ENCODE measurements at regions not wholly inside any gene's neighbourhood (a gene's known extent, or its start where the extent isn't known, plus 50 kb on each side); places are given as distances from the start of the nearest gene placed in this dataset.

DNA sequence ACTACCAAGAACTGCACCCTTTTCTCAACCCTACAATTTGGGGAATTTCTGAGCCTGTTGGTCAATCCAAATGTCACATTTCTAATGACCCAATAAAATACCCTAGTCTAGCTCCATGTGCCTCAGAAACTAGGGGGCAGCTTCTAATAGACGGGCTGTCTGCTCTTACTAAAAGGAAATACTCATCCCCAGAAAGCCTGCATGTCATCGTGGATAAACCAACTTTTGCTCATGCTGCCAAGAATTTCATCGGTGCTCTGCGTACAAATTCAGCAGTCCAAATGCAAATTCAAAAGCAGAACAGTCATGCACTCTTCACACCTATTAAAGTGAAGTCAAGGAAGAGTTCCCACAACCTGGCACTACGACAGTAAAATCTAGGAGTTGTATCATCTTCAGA lies 377.3 kb downstream of the LNPK start:
- TF ChIP-seq SP1 (IDR thresholded peaks at IDR 0.05): no peak
- no peak for TF ChIP-seq RAD21 (IDR thresholded peaks at IDR 0.05)
- no peak for TF ChIP-seq TAF1 (conservative IDR thresholded peaks at IDR 0.05)
- H3K4me1 ChIP-seq (ENCODE audit: control insufficient read depth in 4 of 4, insufficient read depth in 4 of 4, low read length in 3 of 4): peaks cover 0 to 2% (median 0%) of the 10 kb centered on the region in 4 donors
- no peak overlapping the region for H3K27ac ChIP-seq (ENCODE audit: low read depth in 1 of 2, low read length in 2 of 2)
- H3K9ac ChIP-seq (ENCODE audit: low read depth in 1 of 2, low read length in 2 of 2): no peak overlapping the region
- H3K9me3 ChIP-seq (ENCODE audit: control insufficient read depth in 4 of 4, low read length in 3 of 4): peaks cover 0 to 2% (median 0%) of the 10 kb centered on the region in 4 donors
- no peaks in the 10 kb centered on the region for H3K36me3 ChIP-seq (ENCODE audit: control insufficient read depth in 4 of 4, insufficient read depth in 3 of 4, low read depth in 1 of 4, low read length in 3 of 4)
- WGBS: 81% methylated on average over 5 of the region's 5 CpGs
- H3K27me3 ChIP-seq (ENCODE audit: control insufficient read depth in 4 of 4, insufficient read depth in 4 of 4, low read length in 3 of 4): peaks cover 0 to under 1% (median 0%) of the 10 kb centered on the region in 4 donors
- no peak overlapping the region for H3K4me3 ChIP-seq (ENCODE audit: low read depth in 1 of 3, low read length in 3 of 3)
- no peak for DNase-seq (ENCODE audit: low spot score)

DNA sequence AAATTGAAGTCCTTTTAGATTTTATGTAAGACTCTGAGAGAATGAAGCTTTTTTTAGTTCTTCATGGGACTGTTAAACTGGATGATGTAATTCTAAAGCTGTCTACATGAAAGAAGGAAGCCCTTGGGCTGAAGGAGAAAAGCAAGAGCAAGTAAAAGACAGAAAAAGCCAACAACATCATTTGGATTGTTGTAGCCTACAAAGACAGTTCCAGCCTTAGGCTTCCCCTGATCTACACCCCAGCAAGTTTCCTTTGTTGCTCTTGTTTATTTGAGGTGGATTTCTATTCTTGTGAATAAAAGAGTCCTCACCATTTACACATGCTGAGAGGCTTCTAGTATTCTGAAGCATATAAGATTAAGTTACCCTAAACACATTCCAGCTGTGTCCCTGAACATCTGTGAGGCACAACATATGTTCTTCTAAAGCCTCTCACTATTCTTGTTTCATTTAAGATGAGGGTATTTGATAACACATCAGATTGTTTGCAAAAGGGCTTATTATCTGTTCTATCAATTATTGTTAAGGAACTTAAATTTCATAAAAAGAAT lies 377.8 kb downstream of the LNPK start:
- no peak for DNase-seq (ENCODE audit: low spot score)
- H3K9ac ChIP-seq (ENCODE audit: low read depth in 1 of 2, low read length in 2 of 2): no peak overlapping the region
- H3K27ac ChIP-seq (ENCODE audit: low read depth in 1 of 2, low read length in 2 of 2): no peak overlapping the region
- TF ChIP-seq RAD21 (IDR thresholded peaks at IDR 0.05) (no peak), EGR1 (IDR thresholded peaks at IDR 0.05; ENCODE audit: low read depth in 2 of 2) (no peak), FOXA2 (IDR thresholded peaks at IDR 0.05) (no peak), SP1 (IDR thresholded peaks at IDR 0.05) (no peak), HNF4A (conservative IDR thresholded peaks at IDR 0.05) (no peak), YY1 (IDR thresholded peaks at IDR 0.05) (no peak)
- TF ChIP-seq, protein P1, sequence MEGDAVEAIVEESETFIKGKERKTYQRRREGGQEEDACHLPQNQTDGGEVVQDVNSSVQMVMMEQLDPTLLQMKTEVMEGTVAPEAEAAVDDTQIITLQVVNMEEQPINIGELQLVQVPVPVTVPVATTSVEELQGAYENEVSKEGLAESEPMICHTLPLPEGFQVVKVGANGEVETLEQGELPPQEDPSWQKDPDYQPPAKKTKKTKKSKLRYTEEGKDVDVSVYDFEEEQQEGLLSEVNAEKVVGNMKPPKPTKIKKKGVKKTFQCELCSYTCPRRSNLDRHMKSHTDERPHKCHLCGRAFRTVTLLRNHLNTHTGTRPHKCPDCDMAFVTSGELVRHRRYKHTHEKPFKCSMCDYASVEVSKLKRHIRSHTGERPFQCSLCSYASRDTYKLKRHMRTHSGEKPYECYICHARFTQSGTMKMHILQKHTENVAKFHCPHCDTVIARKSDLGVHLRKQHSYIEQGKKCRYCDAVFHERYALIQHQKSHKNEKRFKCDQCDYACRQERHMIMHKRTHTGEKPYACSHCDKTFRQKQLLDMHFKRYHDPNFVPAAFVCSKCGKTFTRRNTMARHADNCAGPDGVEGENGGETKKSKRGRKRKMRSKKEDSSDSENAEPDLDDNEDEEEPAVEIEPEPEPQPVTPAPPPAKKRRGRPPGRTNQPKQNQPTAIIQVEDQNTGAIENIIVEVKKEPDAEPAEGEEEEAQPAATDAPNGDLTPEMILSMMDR (IDR thresholded peaks at IDR 0.05; ENCODE audit: low read depth, low read length, missing input control): no peak
- TF ChIP-seq, protein P2, sequence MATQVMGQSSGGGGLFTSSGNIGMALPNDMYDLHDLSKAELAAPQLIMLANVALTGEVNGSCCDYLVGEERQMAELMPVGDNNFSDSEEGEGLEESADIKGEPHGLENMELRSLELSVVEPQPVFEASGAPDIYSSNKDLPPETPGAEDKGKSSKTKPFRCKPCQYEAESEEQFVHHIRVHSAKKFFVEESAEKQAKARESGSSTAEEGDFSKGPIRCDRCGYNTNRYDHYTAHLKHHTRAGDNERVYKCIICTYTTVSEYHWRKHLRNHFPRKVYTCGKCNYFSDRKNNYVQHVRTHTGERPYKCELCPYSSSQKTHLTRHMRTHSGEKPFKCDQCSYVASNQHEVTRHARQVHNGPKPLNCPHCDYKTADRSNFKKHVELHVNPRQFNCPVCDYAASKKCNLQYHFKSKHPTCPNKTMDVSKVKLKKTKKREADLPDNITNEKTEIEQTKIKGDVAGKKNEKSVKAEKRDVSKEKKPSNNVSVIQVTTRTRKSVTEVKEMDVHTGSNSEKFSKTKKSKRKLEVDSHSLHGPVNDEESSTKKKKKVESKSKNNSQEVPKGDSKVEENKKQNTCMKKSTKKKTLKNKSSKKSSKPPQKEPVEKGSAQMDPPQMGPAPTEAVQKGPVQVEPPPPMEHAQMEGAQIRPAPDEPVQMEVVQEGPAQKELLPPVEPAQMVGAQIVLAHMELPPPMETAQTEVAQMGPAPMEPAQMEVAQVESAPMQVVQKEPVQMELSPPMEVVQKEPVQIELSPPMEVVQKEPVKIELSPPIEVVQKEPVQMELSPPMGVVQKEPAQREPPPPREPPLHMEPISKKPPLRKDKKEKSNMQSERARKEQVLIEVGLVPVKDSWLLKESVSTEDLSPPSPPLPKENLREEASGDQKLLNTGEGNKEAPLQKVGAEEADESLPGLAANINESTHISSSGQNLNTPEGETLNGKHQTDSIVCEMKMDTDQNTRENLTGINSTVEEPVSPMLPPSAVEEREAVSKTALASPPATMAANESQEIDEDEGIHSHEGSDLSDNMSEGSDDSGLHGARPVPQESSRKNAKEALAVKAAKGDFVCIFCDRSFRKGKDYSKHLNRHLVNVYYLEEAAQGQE (IDR thresholded peaks at IDR 0.05): no peak
- no peaks in the 10 kb centered on the region for H3K36me3 ChIP-seq (ENCODE audit: control insufficient read depth in 4 of 4, insufficient read depth in 3 of 4, low read depth in 1 of 4, low read length in 3 of 4)
- H3K4me3 ChIP-seq (ENCODE audit: low read depth in 1 of 3, low read length in 3 of 3): no peak overlapping the region
- peaks cover 0 to 2% (median 0%) of the 10 kb centered on the region in 4 donors for H3K4me1 ChIP-seq (ENCODE audit: control insufficient read depth in 4 of 4, insufficient read depth in 4 of 4, low read length in 3 of 4)
- no peaks in the 10 kb centered on the region for H3K27me3 ChIP-seq (ENCODE audit: control insufficient read depth in 4 of 4, insufficient read depth in 4 of 4, low read length in 3 of 4)
- peaks cover 0 to 2% (median 0%) of the 10 kb centered on the region in 4 donors for H3K9me3 ChIP-seq (ENCODE audit: control insufficient read depth in 4 of 4, low read length in 3 of 4)

DNA sequence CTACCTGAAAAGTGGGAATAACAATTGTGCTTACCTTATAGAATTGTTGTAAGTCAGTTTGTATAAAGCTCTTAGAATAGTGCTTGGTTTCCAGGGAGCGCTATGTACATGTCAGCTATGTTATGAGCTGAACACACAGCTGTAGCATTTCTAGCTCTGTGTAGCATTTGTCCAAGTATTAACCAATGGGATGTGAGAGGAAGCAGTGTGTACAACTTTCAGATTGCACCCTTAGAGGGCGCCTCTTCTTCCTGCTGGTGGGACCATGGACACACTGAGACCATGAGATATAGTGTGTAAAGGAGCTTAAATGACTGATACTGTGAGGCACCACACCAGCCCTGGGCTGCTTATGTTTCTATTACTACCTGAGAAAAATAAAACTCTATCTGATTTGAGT lies 380.2 kb downstream of the LNPK start:
- TF ChIP-seq, protein P3, sequence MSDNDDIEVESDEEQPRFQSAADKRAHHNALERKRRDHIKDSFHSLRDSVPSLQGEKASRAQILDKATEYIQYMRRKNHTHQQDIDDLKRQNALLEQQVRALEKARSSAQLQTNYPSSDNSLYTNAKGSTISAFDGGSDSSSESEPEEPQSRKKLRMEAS (IDR thresholded peaks at IDR 0.05): no peak
- TF ChIP-seq FOXA1 (IDR thresholded peaks at IDR 0.05) (no peak), HNF4A (conservative IDR thresholded peaks at IDR 0.05) (no peak), FOXA2 (IDR thresholded peaks at IDR 0.05) (no peak)
- DNase-seq (ENCODE audit: low spot score): no peak
- Histone ChIP-seq H3K36me3 (ENCODE audit: control insufficient read depth in 4 of 4, insufficient read depth in 3 of 4, low read depth in 1 of 4, low read length in 3 of 4) (no peaks in the 10 kb centered on the region), H3K27ac (ENCODE audit: low read depth in 1 of 2, low read length in 2 of 2) (no peak overlapping the region), H3K27me3 (ENCODE audit: control insufficient read depth in 4 of 4, insufficient read depth in 4 of 4, low read length in 3 of 4) (no peaks in the 10 kb centered on the region), H3K4me1 (ENCODE audit: control insufficient read depth in 4 of 4, insufficient read depth in 4 of 4, low read length in 3 of 4) (no peaks in the 10 kb centered on the region), H3K9me3 (ENCODE audit: control insufficient read depth in 4 of 4, low read length in 3 of 4) (no peaks in the 10 kb centered on the region), H3K9ac (ENCODE audit: low read depth in 1 of 2, low read length in 2 of 2) (no peak overlapping the region), H3K4me3 (ENCODE audit: low read depth in 1 of 3, low read length in 3 of 3) (no peak overlapping the region)
- WGBS: 82% methylated on average over 2 of the region's 2 CpGs
